Activated CD4-positive, alpha-beta T cell treated with anti-CD3 and anti-CD28 coated beads for 48 hours (primary cell): ENCODE measurements at regions not wholly inside any gene's neighbourhood (a gene's known extent, or its start where the extent isn't known, plus 50 kb on each side); places are given as distances from the start of the nearest gene placed in this dataset.

Source experiments
- DNase-seq: peaks from one replicate; pipeline ENCODE4 v3.0.0-alpha.2; 2020

GRCh38 chr4:110900213-110900769, 277.4 kb upstream of the PITX2 start:
- no peak for DNase-seq

DNA sequence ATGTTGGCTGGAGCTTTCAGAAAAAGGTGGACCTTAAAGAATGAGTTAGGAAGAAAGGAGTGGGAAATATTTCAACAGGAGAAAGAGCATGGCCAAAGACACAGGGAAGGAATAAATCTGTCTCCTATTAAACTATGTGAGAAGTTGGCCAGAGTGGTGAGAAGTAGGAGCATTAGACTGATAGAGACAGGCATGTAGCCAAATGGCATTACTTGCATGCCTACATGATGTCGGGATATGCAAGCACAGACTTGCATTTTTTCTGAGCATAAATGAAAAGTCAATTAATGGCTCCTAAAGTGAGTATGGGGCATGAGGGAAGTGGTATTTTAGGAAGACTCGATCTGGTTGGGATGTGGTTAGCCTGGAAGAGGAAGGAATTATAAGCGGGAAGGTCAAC, 279.6 kb upstream of the PITX2 start:
- no peak for DNase-seq

DNA sequence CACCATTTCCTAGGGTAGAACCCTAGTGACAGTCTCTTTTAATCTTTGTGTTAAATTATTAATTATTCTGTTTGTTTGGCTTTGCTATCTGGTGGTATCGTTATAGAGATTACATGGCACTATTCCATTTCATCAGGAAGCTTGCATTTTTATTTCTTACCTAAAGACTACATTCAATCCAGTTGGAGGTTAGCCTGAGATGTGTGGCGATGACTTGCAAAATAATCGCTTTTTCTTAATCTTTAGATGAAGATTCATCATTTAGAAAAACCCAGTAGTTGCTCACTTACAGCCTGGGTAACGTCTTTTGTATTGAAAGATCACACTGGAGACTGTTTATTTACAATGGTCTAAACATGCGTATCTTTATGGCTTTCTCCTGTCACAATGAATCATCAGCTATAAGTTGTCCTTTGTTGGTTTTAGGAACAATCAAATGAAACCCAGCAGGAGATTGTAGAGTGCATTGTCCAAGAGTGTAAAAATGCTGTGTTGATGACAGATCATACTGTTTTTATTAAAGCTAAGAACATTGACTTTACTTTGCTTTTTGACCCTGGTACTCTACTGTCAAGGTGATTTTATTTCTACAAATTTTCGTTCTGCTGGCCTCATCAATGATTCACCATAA, 281.7 kb upstream of the PITX2 start:
- no peak for DNase-seq

DNA sequence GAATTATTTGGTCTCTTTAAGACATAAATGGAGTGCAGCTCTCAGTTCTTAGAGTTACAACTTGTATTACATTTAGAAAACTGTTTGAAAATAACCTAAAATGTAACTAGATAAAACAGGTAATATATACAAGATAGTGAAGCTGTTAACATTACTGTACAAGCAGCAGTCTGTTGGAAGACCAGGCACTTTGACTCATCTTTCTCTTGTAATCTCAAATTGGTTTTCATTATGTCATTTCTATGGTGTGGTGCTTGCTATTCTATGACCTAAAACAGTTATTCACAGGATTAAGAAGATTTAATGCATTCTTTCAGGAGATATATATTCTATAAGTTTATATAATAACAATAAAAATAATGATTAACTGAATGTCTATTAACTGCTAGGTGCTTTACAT, 282.5 kb upstream of the PITX2 start:
- no peak for DNase-seq

DNA sequence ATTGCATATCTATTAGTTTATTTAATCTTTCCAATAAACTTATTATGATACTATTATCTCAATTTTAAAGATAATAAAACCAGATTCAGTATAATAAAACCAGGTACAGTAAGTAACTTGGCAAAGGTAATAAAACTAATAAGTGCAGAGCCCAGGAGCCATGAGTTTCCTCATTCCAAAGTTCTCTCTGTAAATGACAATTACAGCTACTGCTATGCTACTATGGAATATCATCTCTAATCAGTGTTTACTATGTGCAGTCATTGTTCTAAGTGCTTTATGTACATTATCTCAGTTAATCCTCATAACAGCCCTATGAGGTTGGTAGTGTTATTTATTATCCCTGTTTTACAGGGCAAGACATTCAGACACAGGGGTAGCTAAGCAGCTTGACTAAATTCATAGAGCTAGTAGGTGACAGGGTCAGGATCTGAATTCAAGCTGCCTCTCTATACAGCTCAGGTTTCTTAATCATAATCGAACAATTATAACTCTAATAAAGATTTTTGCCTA, 285.0 kb upstream of the PITX2 start:
- DNase-seq = no peak

DNA sequence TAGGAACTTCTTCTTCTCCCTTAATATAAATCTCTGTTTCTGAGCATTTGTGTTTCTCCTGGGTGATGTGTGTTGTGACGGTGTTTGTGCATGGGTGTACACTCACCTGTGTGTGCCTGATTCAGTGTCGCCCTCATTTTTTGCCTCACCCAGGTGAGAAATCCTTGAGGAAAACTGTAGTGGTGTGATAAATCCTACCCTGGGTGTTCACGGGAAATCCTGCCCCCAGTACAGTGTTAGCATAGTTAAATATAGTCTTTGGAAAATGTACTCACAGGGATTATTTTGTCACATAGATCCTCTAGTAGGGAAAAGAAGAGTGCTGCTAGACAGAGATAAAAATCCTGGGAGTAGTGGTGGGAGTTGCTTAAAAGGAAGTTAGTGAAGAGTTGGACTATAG, 291.9 kb upstream of the PITX2 start:
- no peak for DNase-seq

DNA sequence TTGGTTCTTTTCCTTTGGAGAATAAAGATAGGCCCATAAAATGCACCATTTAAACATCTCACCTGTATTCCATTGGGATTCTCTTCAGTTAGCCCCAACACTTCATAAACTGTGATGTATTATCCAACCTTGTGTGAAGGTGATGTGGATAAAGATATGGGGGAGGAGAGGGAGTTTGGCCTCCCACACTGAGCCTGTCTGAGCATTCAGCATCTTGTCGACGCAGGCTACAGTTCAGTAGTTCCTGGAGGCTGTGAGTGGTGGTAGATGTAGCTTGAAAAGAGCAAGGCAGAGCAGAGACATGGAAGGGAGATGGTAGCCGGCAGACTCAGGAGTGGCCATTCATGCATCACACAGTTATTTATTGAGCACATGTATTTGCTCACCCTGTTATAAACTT, 292.4 kb upstream of the PITX2 start:
- no peak for DNase-seq

DNA sequence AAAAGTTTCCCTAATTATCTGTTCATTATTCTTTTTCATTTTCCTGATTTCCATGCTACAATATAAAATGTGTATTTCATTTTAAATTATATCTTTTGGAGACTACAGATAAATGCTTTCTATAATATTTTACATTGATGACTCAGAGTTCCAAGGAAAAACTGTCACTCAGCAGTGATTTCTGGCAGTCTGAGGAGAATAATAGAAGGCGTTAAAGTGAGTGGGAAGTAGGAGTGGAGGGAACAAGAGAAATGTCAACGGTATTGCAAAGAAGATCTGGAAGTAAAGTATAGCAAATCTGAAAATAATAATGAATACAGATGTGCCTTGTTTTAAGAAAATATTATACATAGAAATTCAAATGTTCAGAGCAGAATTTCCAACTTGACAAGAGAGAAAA, 293.6 kb upstream of the PITX2 start:
- DNase-seq = no peak

GRCh38 chr4:110917835-110918234, 295.0 kb upstream of the PITX2 start:
- DNase-seq = no peak

DNA sequence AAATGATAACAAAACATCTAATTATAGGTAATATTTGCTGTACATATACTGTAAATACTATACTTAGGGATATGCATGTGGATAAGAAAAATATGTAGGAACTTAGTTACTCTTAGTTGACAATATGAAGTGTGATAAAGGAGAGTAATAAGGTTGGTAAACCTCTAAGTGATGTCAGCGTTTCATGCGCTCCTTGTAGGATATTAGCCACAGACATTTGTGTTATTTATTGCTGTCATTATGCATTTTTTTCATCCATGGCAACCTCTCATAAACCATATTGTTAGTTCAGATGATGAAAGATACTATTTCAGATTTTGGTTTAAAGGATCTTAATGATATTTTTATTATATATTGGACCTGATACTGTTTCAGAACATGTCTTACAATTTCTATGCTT, 298.1 kb upstream of the PITX2 start:
- no peak for DNase-seq

DNA sequence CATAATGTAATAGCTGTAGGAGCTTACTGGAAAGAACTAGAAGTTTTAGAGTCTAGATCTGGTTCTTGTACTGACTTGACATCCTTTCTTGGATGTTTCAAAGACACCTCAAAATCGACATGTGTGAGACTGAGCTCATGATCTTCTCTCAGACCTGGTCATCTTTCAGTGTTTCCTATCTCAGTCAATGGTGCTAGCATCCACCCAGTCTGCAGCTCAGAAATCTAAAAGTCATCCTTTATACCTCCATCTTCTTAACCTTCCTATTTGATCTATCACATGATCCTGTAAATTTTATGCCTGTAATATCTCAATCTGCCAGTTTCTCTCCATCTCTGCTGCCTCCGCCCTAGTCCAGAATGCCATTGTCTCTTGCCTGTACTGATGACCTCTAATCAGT, 301.9 kb upstream of the PITX2 start:
- no peak for DNase-seq

- no peak for DNase-seq
These were observed 304.0 kb upstream of the PITX2 start for GRCh38 chr4:110926841-110927400.

GRCh38 chr4:110933341-110933740, 310.5 kb upstream of the PITX2 start:
- no peak for DNase-seq

DNA sequence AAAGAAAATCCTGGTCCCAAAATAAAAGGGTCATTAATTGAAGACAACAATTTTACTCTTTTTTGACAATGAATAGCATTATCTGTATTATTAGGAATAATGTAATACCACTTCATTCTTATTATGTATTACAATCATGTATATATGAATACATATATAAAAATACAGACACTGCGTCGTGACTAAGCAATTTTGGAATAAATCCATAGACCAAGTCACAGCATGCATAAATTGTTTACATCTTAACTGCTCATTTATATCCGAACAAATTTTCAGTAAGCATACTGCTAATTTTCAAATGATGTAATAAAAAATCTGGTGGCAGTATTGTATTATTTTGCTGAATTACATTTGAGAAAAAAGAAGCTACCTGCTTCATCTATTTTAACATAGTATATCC, 321.6 kb upstream of the PITX2 start:
- DNase-seq = no peak

GRCh38 chr4:110945600-110945999, 322.7 kb upstream of the PITX2 start:
- no peak for DNase-seq

DNA sequence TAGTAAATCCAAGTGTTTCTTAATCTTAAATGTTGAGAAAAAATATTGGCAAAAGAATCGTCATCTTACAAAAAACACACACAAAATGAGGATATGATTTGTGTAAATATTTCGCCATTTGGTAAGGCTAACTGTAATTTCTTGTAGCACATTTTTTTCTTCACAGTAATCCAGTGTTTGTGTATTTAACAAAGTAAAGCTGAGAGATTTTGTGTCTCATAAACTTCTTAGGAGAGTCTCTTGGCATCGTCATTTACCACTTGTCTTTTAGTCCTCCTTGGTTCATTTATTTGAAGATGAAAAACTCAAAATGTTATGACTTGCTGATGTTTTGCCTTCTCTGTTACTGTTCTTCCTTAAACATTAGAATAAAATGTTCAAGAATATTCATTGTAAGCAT, 326.7 kb upstream of the PITX2 start:
- no peak for DNase-seq

GRCh38 chr4:110950731-110951130, 327.9 kb upstream of the PITX2 start:
- DNase-seq = no peak

DNA sequence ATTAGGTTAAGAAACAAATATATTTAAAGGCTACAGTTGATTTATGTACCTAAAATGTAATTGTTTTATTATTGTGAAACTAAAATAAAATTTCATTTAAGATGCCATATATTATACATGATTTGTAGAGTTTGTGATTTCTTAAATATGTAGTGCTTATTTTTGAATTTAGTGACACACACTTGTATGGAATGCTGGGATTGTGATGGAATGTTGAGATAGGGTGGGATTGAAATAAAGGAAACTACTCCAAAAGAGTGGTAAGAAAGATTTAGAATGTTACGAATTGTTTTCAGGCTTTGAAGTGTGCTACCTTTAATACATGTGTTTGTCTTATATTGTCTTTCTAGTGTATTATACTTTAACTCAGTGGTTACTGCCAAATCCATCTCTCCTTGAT, 330.3 kb upstream of the PITX2 start:
- DNase-seq = no peak

GRCh38 chr4:110953898-110954297, 331.0 kb upstream of the PITX2 start:
- no peak for DNase-seq

DNA sequence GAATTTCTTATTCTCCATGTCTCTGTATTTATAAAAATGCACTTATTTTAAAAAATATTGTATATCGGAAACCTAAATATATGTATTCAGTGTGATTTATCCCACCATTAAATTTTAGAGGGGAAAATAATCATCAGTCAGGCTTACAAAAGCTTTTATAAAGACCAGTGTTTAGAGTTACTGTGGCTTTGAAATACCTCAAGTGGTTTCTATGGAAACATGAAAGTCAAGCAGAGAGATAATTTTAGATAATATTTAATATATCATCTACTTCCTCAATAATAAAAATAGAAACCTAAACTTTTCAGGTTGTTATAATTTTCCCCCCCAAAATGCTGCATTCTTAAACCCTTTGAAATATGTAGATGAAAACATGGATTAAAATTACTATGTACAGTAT, 332.9 kb upstream of the PITX2 start:
- no peak for DNase-seq

- DNase-seq = no peak
These were observed 336.3 kb upstream of the PITX2 start for GRCh38 chr4:110959041-110959643.

GRCh38 chr4:110961066-110961465, 338.2 kb upstream of the PITX2 start:
- DNase-seq = no peak

DNA sequence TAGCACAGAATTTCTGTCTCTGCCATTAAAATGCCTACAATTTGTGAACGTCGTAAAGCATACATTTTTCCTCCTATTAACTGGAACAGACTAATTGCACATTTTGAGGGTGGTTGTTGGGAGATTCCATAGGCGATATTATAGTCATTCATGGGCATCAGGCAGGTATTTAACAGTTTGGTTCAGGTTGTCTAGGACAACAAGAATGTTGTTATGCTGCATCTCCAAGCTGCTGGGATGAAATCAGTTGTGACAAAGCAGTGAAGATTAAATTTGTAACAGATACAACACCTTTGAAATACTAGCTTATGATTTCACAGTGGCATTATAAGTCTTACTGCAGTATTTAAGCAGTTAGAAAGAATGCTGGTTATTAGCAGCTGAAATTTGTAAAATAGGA, 339.7 kb upstream of the PITX2 start:
- DNase-seq = no peak

- no peak for DNase-seq
These were observed 340.9 kb upstream of the PITX2 start for GRCh38 chr4:110963662-110964280.
